Fibroblast of lung (primary cell): ENCODE measurements at regions not wholly inside any gene's neighbourhood (a gene's known extent, or its start where the extent isn't known, plus 50 kb on each side); places are given as distances from the start of the nearest gene placed in this dataset.

Experiments
- DNase-seq, 2 donors: peaks; one replicate each; pipeline versions ENCODE4 v3.0.0 to v3.0.0-alpha.2; 2010; ENCODE audit warnings: low read depth in 2 of 2
- H2AFZ ChIP-seq: 2 replicates; pipeline ENCODE4 v1.5.1; 2012; ENCODE audit warnings: low read length, control low read depth, inconsistent platforms
- H3K27ac ChIP-seq: 2 replicates; pipeline ENCODE4 v1.5.1; 2011; ENCODE audit warnings: low read length, control low read depth; ENCODE audit not compliant: insufficient read depth
- H3K27me3 ChIP-seq: 2 replicates; pipeline ENCODE4 v1.5.1; 2011; ENCODE audit warnings: mild to moderate bottlenecking, low read length; ENCODE audit not compliant: control insufficient read depth, insufficient read depth
- H3K36me3 ChIP-seq: 2 replicates; pipeline ENCODE4 v1.5.1; 2011; ENCODE audit warnings: low read length; ENCODE audit not compliant: control insufficient read depth, insufficient read depth
- H3K4me1 ChIP-seq: 2 replicates; pipeline ENCODE4 v1.5.1; 2011; ENCODE audit warnings: low read length; ENCODE audit not compliant: control insufficient read depth, insufficient read depth; ENCODE audit errors: extremely low read depth
- H3K4me2 ChIP-seq: 2 replicates; pipeline ENCODE4 v1.5.1; 2011; ENCODE audit warnings: low read length, control low read depth; ENCODE audit not compliant: insufficient read depth; ENCODE audit errors: extremely low read depth
- H3K4me3 ChIP-seq, 4 experiments: fragments of 200-600 bp in 1 of 4; sonication (generic) in 1 of 4; replicated peaks in 1 of 4; 2 replicates each; pipeline ENCODE4 v1.5.1; 2011 to 2016; ENCODE audit warnings: low read length in 4 of 4, low read depth in 3 of 4, mild to moderate bottlenecking in 3 of 4, control low read depth in 2 of 4, inconsistent platforms in 1 of 4, mixed read lengths in 1 of 4; ENCODE audit not compliant: insufficient read depth in 1 of 4; ENCODE audit errors: control extremely low read depth in 1 of 4
- H3K79me2 ChIP-seq: 2 replicates; pipeline ENCODE4 v1.5.1; 2012; ENCODE audit warnings: mild to moderate bottlenecking, low read length, inconsistent platforms; ENCODE audit not compliant: control insufficient read depth, insufficient read depth
- H3K9ac ChIP-seq: 2 replicates; pipeline ENCODE4 v1.5.1; 2011; ENCODE audit warnings: mild to moderate bottlenecking, low read length, control low read depth; ENCODE audit not compliant: insufficient read depth
- H3K9me3 ChIP-seq: 2 replicates; pipeline ENCODE4 v1.5.1; 2012; ENCODE audit warnings: low read depth, low read length; ENCODE audit not compliant: control insufficient read depth, insufficient read depth
- H4K20me1 ChIP-seq: 2 replicates; pipeline ENCODE4 v1.5.1; 2011; ENCODE audit warnings: low read length; ENCODE audit not compliant: control insufficient read depth, insufficient read depth; ENCODE audit errors: extremely low read depth
- EZH2 ChIP-seq: IDR thresholded peaks from 2 replicates; pipeline ENCODE4 v1.5.1; 2012; ENCODE audit warnings: low read length, control low read depth, mild to moderate bottlenecking; ENCODE audit errors: missing control alignments
- TF ChIP-seq, protein P1 (sequence below), 2 donors: IDR thresholded peaks in 1 of 2; conservative IDR thresholded peaks in 1 of 2; 1 replicate in 1 of 2; 2 replicates in 1 of 2; pipeline ENCODE4 v1.5.1; 2011 to 2012; ENCODE audit warnings: low read length in 2 of 2, control low read depth in 1 of 2, inconsistent platforms in 1 of 2, low read depth in 1 of 2, mild to moderate bottlenecking in 1 of 2

DNA sequence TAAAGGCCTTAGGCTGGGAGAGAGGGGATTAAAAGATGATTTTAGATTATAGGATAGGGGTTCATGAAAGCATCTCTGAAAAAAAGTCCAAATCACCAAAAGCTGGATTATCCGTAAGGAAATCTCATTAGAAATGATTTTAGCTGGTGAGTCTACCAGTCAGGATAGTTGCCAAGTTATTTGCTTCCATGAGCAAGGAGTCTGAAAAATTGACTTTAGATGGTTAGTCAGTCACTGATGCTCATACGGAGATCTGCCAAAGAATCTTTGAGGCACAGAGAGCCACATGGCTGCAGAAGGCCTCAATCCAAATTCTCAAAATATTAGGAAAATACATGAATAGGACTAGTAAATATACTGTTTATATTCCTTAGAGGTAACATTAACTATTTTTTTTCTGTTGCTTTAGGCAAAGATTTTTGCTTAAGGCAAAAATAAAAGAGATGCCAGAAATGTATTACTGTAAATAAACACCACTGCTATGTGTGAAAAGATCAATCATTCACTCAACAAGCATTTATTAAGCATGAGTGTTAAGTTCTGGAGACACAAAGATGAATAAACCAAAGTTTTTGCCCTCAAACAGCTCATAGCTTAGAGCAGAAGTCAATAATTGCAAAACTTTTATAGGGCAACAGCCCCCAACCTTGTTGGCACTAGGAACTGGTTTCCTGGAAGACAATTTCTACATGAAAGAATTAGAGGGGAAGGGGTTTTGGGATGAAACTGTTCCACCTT lies 105.2 kb downstream of the BBS10 start:
- no peak for TF ChIP-seq EZH2
- TF ChIP-seq, protein P1, sequence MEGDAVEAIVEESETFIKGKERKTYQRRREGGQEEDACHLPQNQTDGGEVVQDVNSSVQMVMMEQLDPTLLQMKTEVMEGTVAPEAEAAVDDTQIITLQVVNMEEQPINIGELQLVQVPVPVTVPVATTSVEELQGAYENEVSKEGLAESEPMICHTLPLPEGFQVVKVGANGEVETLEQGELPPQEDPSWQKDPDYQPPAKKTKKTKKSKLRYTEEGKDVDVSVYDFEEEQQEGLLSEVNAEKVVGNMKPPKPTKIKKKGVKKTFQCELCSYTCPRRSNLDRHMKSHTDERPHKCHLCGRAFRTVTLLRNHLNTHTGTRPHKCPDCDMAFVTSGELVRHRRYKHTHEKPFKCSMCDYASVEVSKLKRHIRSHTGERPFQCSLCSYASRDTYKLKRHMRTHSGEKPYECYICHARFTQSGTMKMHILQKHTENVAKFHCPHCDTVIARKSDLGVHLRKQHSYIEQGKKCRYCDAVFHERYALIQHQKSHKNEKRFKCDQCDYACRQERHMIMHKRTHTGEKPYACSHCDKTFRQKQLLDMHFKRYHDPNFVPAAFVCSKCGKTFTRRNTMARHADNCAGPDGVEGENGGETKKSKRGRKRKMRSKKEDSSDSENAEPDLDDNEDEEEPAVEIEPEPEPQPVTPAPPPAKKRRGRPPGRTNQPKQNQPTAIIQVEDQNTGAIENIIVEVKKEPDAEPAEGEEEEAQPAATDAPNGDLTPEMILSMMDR (conservative IDR thresholded peaks at IDR 0.05 in 1 of 2, IDR thresholded peaks at IDR 0.05 in 1 of 2; ENCODE audit: low read depth in 1 of 2, low read length in 2 of 2) = no peak
- Histone ChIP-seq H3K9ac (no peak overlapping the region), H4K20me1 (no peaks in the 10 kb centered on the region), H3K9me3 (no peaks in the 10 kb centered on the region), H3K4me3 (no peak overlapping the region), H3K36me3 (no peaks in the 10 kb centered on the region), H3K4me2 (no peak overlapping the region), H2AFZ (no peak overlapping the region), H3K27ac (no peak overlapping the region), H3K4me1 (peaks cover 3% of the 10 kb centered on the region), H3K27me3 (no peaks in the 10 kb centered on the region), H3K79me2 (no peaks in the 10 kb centered on the region)
- peak; percentile 48 to 74 for DNase-seq

DNA sequence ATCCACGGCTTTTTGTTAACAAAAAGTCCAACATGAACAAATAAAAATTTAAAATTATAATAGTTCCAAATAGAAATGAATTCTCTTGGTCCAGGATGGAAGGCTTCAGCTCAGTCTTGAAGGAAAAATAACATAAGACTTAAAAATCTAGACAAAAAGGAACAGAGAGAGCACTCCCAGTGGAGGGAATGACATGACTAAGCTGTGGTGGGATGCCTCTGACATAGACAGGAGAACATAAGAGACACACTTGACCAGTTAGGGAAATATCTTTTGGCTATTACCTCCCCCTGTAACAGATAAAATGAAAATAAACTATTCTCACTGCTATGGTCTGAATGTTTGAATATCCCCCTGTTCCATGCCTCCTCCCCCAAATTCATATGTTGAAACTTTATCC lies 106.8 kb downstream of the BBS10 start:
- H3K9me3 ChIP-seq = no peaks in the 10 kb centered on the region
- no peak overlapping the region for H2AFZ ChIP-seq
- no peak overlapping the region for H3K4me3 ChIP-seq
- no peak overlapping the region for H3K4me2 ChIP-seq
- TF ChIP-seq, protein P1 (conservative IDR thresholded peaks at IDR 0.05 in 1 of 2, IDR thresholded peaks at IDR 0.05 in 1 of 2; ENCODE audit: low read depth in 1 of 2, low read length in 2 of 2) = no peak
- no peak for TF ChIP-seq EZH2
- no peaks in the 10 kb centered on the region for H3K27me3 ChIP-seq
- H3K4me1 ChIP-seq = peaks cover 3% of the 10 kb centered on the region
- H3K79me2 ChIP-seq = no peaks in the 10 kb centered on the region
- H3K36me3 ChIP-seq = no peaks in the 10 kb centered on the region
- no peaks in the 10 kb centered on the region for H4K20me1 ChIP-seq
- no peak overlapping the region for H3K27ac ChIP-seq
- peak in 1 of 2 donors; percentile 44 for DNase-seq
- no peak overlapping the region for H3K9ac ChIP-seq

DNA sequence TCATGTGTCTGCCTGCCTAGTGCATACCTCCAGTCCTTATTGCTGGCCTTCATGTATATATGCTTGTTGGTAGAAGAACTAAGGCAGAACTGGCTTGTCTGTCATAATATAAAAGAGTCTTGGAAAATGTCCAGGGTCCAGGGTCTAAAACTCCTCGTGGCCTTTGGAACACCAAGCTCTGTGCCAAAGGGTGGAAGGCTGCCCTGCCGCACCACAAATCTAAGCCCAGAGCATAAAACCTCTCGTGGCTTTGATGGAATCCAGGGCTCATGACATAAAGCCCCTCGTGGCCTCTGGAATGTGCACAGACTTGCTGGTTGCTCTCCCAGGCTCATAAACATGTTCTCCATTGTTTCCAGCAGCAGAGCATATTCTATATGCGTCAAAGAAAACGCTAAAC lies 107.9 kb downstream of the BBS10 start:
- DNase-seq = no peak
- Histone ChIP-seq H3K9me3 (no peaks in the 10 kb centered on the region), H3K27me3 (no peaks in the 10 kb centered on the region), H3K79me2 (no peaks in the 10 kb centered on the region), H3K9ac (no peak overlapping the region), H3K36me3 (no peaks in the 10 kb centered on the region), H3K4me1 (peaks cover 3% of the 10 kb centered on the region), H3K4me3 (no peak overlapping the region), H3K4me2 (no peak overlapping the region), H4K20me1 (no peaks in the 10 kb centered on the region), H2AFZ (no peak overlapping the region), H3K27ac (no peak overlapping the region)
- TF ChIP-seq, protein P1 (conservative IDR thresholded peaks at IDR 0.05 in 1 of 2, IDR thresholded peaks at IDR 0.05 in 1 of 2; ENCODE audit: low read depth in 1 of 2, low read length in 2 of 2) = no peak
- TF ChIP-seq EZH2 = no peak
